Stomach (tissue), 4 donors: ENCODE measurements at regions not wholly inside any gene's neighbourhood (a gene's known extent, or its start where the extent isn't known, plus 50 kb on each side); places are given as distances from the start of the nearest gene placed in this dataset.

ENCODE experiments used
- POLR2AphosphoS5 ChIP-seq, 3 donors: sonication (generic); formaldehyde crosslinking; IDR thresholded peaks; one replicate each; pipeline ENCODE4 v1.6.1; 2016; ENCODE audit warnings: antibody characterized with exemption in 3 of 3
- TF ChIP-seq, protein P1 (sequence below), 7 experiments: fragments of 450-650 bp in 4 of 7; fragments of 200-600 bp in 3 of 7; sonication (generic) in 3 of 7; IDR thresholded peaks; one replicate each; pipeline ENCODE4 v1.5.1; 2016 to 2019; ENCODE audit warnings: antibody characterized with exemption in 7 of 7, control low read depth in 2 of 7, mild to moderate bottlenecking in 1 of 7

DNA sequence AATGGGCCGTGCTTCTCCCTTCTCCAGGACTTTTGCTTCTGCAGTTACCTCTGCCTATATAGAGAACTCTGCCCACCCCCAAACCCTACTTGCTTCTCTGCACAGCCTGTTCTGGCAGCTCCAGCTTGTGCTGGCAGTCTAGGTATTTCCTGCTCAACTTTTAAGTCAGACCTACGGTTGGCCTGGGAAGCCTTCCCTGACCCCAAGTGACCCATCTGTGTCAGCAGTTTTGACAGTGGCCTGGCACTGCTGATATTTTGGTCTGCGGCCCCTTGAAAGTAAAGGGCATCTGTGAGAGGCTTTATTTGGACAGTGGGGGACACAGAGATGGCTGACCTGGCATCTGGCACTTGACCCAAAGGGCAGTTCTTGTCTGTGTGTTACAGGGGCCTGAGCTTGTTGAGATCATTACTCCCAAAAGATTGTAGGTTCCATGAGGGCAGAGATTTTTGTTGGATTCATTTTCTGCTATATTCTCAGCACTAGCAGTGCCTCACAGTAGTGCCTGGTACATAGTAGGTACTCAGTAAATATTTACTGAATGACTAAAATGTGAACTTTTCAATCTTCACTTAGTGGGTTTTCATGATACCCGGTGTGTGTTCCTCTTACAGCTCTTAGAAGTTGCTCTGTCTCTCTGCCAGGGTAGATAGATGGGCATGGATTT is 55.2 kb upstream of the TRAK1 start:
- TF ChIP-seq, protein P1, sequence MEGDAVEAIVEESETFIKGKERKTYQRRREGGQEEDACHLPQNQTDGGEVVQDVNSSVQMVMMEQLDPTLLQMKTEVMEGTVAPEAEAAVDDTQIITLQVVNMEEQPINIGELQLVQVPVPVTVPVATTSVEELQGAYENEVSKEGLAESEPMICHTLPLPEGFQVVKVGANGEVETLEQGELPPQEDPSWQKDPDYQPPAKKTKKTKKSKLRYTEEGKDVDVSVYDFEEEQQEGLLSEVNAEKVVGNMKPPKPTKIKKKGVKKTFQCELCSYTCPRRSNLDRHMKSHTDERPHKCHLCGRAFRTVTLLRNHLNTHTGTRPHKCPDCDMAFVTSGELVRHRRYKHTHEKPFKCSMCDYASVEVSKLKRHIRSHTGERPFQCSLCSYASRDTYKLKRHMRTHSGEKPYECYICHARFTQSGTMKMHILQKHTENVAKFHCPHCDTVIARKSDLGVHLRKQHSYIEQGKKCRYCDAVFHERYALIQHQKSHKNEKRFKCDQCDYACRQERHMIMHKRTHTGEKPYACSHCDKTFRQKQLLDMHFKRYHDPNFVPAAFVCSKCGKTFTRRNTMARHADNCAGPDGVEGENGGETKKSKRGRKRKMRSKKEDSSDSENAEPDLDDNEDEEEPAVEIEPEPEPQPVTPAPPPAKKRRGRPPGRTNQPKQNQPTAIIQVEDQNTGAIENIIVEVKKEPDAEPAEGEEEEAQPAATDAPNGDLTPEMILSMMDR (IDR thresholded peaks at IDR 0.05): no peak
- TF ChIP-seq POLR2AphosphoS5 (IDR thresholded peaks at IDR 0.05): no peak
